ENCODE measurements at regions not wholly inside any gene's neighbourhood (a gene's known extent, or its start where the extent isn't known, plus 50 kb on each side); places are given as distances from the start of the nearest gene placed in this dataset.
"Not testable (repeated sequence)": the region's sequence is repeated elsewhere in the genome, so short reads cannot be mapped to it uniquely, and the experiment has no call there.

GRCh38 chr3:164741869-164742268 is 336.4 kb downstream of the SI start:
- DNase-seq: no peak

- no peak for DNase-seq
These were observed 341.1 kb downstream of the SI start for GRCh38 chr3:164737174-164737573.

GRCh38 chr3:164732166-164732565 is 346.1 kb downstream of the SI start:
- no peak for DNase-seq

- no peak for DNase-seq
These were observed 347.4 kb downstream of the SI start for GRCh38 chr3:164730815-164731360.

DNA sequence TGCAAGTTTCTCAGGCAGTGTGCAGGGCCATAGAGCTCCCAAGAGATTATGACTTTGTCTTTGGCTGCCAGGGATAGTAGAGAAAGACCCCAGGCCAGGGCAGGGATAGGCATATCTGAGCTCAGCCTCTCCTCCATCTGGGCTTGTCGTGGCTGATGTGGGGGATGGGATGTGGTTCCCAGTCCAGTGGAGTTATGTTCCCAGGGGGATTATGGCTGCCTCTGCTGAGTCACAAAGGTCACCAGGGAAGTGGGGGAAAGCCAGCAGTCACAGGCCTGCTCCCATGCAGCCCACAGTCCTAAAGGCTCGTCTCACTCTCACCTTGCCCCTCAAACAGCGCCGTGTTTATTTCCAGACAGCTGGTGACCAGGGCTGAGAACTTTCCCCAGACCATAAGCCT is 354.9 kb downstream of the SI start:
- DNase-seq: no peak

- DNase-seq: not testable (repeated sequence)
These were observed 375.5 kb downstream of the SI start for GRCh38 chr3:164702808-164703207.

- DNase-seq: no peak
These were observed 390.4 kb downstream of the SI start for GRCh38 chr3:164687902-164688301.

DNA sequence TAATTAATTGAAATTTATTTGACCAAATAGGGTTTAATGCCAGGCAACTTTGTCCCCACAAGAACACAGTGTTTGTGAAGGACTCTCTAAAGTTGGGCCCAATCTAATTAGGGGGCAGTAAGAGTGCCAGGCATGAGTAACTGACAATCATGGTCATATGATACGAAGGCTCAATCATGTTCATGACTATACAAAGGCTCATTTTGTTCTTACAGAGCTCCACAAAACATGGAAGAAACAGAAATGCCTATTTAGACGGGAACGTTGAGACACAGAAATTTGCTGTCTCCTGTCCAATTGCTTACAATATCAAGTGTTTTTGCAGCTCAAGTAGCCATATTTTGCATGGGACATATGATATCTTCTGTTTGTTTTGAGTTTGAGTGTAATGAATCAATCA is 391.1 kb downstream of the SI start:
- DNase-seq: no peak

- no peak for DNase-seq
These were observed 394.8 kb downstream of the SI start for GRCh38 chr3:164683489-164683888.

DNA sequence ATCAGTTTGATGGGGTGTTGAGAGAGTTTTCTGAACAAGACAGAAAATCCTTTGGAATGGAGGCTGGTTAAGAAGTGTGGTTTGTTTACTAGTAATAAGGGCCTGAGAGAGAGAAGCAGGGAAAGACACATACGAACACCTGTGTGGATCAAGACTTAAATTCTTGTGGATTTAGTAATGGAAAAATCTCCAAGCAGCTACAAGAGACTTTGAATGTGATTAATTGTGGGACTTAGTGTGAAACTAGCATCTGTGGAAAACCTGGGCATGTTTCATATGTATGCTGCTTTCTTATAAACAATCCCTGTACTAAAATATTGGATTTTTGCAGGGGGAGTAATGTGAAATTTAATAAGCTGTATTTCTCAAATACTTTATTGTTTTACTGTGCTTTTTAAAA is 399.1 kb downstream of the SI start:
- DNase-seq: no peak

DNA sequence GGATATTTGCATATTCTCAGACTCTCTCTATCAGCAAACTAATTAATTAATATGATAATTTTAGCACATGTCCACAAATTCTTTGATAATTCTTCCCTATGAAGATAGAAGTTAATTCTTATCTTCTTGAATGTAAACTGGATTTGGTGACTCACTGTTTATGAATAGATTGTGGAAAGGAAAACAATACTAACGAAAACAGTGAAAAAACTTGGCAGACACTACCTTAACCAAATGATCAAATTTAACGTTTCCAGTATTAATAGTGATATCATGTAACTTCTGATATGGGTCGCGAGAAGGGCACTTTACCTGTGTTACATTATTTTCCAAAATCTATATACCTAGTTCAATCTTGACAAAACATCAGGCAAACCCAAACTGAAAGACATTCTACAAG is 401.0 kb downstream of the SI start:
- DNase-seq: no peak

- DNase-seq: no peak
These were observed 404.6 kb downstream of the SI start for GRCh38 chr3:164673738-164674137.

DNA sequence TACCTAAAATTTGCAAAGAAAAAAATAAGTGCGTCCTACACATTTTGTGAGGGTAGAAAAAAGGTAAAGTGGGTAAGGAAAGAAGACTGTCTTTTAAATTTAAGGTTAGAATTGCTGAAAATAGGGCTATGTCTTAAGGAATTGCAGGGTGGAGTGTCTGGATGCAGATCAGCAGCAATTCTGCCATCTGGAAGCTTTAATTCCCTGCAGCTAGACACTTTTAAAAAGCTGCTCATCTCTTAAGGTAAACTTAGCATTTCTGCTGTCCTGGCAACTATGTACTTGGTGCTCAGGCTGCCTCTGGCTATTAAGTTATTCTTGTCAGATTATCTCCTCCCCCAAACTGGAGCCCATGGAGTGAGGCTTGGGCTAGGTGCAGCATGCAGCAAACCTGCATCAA is 420.2 kb downstream of the SI start:
- no peak for DNase-seq

GRCh38 chr3:164657631-164658030 is 420.7 kb downstream of the SI start:
- no peak for DNase-seq

GRCh38 chr3:164655462-164655861 is 422.8 kb downstream of the SI start:
- no peak for DNase-seq

- DNase-seq: no peak
These were observed 437.2 kb downstream of the SI start for GRCh38 chr3:164641071-164641470.

DNA sequence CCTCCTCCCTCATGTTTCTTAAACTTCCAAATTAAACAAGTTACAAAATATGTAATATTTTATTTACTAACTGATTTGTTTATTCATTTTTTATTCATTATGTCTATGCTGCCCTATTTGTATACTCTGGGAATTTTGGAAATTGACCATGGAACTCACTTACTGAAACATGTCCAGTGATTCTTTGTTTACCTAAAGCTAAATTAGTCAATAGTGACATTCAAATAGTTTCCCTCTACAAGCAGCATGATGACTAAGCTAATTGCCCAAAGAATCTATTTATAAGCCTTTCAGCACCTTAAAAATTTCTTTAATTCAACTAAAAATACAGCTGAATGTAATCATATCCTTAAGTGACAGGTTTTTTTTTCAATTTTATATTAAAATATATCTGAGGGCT is 437.7 kb downstream of the SI start:
- DNase-seq: no peak

GRCh38 chr3:164620956-164621355 is 457.3 kb downstream of the SI start:
- no peak for DNase-seq

- no peak for DNase-seq
These were observed 457.9 kb downstream of the SI start for GRCh38 chr3:164620423-164620822.

DNA sequence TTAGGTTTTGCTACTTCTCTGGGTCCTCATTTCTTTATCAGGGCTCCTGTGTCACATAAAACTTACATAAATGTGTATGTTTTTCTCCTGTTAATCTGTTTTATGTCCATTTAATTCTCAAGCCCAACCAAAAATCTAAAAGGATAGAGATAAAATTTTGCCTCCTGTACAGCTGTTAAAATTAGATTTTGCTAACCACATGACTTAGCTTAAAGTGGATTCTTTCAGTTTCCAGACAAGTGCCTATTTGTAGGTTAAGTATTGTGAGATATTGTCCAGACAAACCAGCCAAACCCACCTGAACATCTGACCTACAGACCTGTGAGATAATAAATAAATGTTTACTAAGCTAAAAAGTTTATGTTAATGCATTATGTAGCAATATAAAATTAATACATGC is 465.5 kb downstream of the SI start:
- no peak for DNase-seq

- no peak for DNase-seq
These were observed 469.6 kb downstream of the SI start for GRCh38 chr3:164608554-164609276.

GRCh38 chr3:164604687-164605086 is 473.6 kb downstream of the SI start:
- no peak for DNase-seq

- DNase-seq: no peak
These were observed 500.6 kb downstream of the SI start for GRCh38 chr3:164577667-164578210.

DNA sequence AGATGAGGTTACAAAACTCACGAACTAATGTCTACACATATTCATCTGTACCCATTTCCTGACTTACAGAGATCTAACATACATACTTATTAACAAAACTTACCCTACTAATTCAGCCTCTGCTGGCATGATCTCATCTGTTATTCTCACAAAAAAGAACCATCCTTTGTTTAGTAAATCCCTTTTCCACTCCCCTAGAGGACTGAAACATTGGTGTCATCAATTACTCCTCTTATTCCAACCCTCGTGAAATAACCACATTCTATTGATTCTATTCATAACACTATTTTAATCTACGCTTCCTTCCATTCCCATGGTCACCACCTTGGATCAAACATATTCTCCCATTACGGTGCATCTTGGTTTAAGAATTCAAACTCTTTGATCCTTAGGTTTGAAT is 505.9 kb downstream of the SI start:
- DNase-seq: no peak

DNA sequence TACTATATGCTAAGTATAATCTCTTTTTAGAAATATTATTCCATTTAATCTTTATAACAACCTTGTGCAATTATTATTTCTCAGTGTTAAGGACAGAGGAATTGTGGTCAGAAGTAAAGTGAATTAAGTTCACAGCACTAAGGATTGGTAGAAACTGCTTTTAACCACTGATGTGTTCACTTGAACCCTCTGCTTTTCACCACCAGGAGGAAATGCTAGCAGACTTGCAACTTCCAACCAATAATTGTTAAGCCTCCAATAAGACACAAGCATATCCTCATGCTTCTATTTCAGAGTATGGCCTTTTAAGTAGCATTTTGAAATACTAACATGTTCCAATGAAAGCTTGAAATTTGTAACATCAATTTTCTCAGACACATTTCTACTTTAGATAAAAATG is 527.4 kb downstream of the SI start:
- DNase-seq: no peak
